Activated CD4-positive, alpha-beta memory T cell treated with anti-CD3 and anti-CD28 coated beads, Interleukin-2, amount 10 ng/mL, durations not matched to agents 7 days and 5 days (primary cell): ENCODE measurements at regions not wholly inside any gene's neighbourhood (a gene's known extent, or its start where the extent isn't known, plus 50 kb on each side); places are given as distances from the start of the nearest gene placed in this dataset.
"Not testable (repeated sequence)": the region's sequence is repeated elsewhere in the genome, so short reads cannot be mapped to it uniquely, and the experiment has no call there.

Experiments
- CTCF ChIA-PET: fragments of 350-600 bp; sonication (Branson Sonifier 250); formaldehyde crosslinking; loops from one replicate; lab custom pipeline; 2021; ENCODE audit warnings: antibody characterized with exemption, inconsistent platforms; lab: Charles Lee
- POLR2A ChIA-PET: fragments of 350-600 bp; sonication (Branson Sonifier 250); formaldehyde crosslinking; loops from one replicate; lab custom pipeline; 2021; ENCODE audit warnings: antibody characterized with exemption; lab: Charles Lee
- DNase-seq: peaks from one replicate; pipeline ENCODE4 v3.0.0-alpha.2; 2020
- H3K27ac Mint-ChIP-seq: one replicate; pipeline ENCODE4 v1.8.0; 2021; ENCODE audit warnings: mild to moderate bottlenecking, mixed read lengths
- H3K27me3 Mint-ChIP-seq: one replicate; pipeline ENCODE4 v1.8.0; 2021; ENCODE audit warnings: mixed read lengths
- H3K36me3 Mint-ChIP-seq: one replicate; pipeline ENCODE4 v1.8.0; 2021; ENCODE audit warnings: low read depth, mixed read lengths
- H3K4me1 Mint-ChIP-seq: one replicate; pipeline ENCODE4 v1.8.0; 2021; ENCODE audit warnings: mixed read lengths
- H3K4me3 Mint-ChIP-seq: one replicate; pipeline ENCODE4 v1.8.0; 2021; ENCODE audit warnings: mild to moderate bottlenecking, mixed read lengths
- H3K9me3 Mint-ChIP-seq: one replicate; pipeline ENCODE4 v1.8.0; 2021; ENCODE audit warnings: mixed read lengths

- Mint-ChIP-seq H3K4me1 (no peaks in the 10 kb centered on the region), H3K4me3 (no peak overlapping the region), H3K27me3 (no peaks in the 10 kb centered on the region), H3K9me3 (no peaks in the 10 kb centered on the region), H3K36me3 (no peaks in the 10 kb centered on the region), H3K27ac (no peak overlapping the region)
- ChIA-PET POLR2A (no interaction called here), CTCF (no interaction called here)
- no peak for DNase-seq
Observed at GRCh38 chr2:163121483-163121882, 282.9 kb upstream of the KCNH7 start.

- ChIA-PET CTCF (no interaction called here), POLR2A (no interaction called here)
- no peaks in the 10 kb centered on the region for H3K4me1 Mint-ChIP-seq
- no peaks in the 10 kb centered on the region for H3K36me3 Mint-ChIP-seq
- H3K27me3 Mint-ChIP-seq, result no peaks in the 10 kb centered on the region
- H3K4me3 Mint-ChIP-seq, result no peak overlapping the region
- H3K9me3 Mint-ChIP-seq, result no peaks in the 10 kb centered on the region
- DNase-seq, result no peak
- H3K27ac Mint-ChIP-seq, result no peak overlapping the region
Observed at GRCh38 chr2:163119966-163120365, 281.4 kb upstream of the KCNH7 start.

GRCh38 chr2:163086940-163087339 is 248.4 kb upstream of the KCNH7 start:
- Mint-ChIP-seq H3K27me3 (no peaks in the 10 kb centered on the region), H3K27ac (no peak overlapping the region), H3K9me3 (peaks cover 8% of the 10 kb centered on the region), H3K4me1 (no peaks in the 10 kb centered on the region), H3K4me3 (no peak overlapping the region), H3K36me3 (no peaks in the 10 kb centered on the region)
- ChIA-PET CTCF (no interaction called here), POLR2A (no interaction called here)
- DNase-seq, result no peak

- H3K27ac Mint-ChIP-seq, H3K27me3 Mint-ChIP-seq, DNase-seq, H3K9me3 Mint-ChIP-seq, POLR2A ChIA-PET, CTCF ChIA-PET, H3K4me3 Mint-ChIP-seq, H3K4me1 Mint-ChIP-seq, H3K36me3 Mint-ChIP-seq: not testable (repeated sequence)
Observed at GRCh38 chr2:163085366-163086024, 246.9 kb upstream of the KCNH7 start.

- H3K36me3 Mint-ChIP-seq, result no peaks in the 10 kb centered on the region
- no peaks in the 10 kb centered on the region for H3K27me3 Mint-ChIP-seq
- DNase-seq, result no peak
- H3K4me1 Mint-ChIP-seq, result no peaks in the 10 kb centered on the region
- no peak overlapping the region for H3K4me3 Mint-ChIP-seq
- ChIA-PET CTCF (no interaction called here), POLR2A (no interaction called here)
- no peak overlapping the region for H3K27ac Mint-ChIP-seq
- H3K9me3 Mint-ChIP-seq, result peaks cover 12% of the 10 kb centered on the region
Observed at GRCh38 chr2:163081754-163082153, 243.2 kb upstream of the KCNH7 start.

GRCh38 chr2:163077241-163077640 is 238.7 kb upstream of the KCNH7 start:
- no peaks in the 10 kb centered on the region for H3K4me1 Mint-ChIP-seq
- H3K36me3 Mint-ChIP-seq, result no peaks in the 10 kb centered on the region
- ChIA-PET CTCF (no interaction called here), POLR2A (no interaction called here)
- H3K9me3 Mint-ChIP-seq, result peaks cover 11% of the 10 kb centered on the region
- no peaks in the 10 kb centered on the region for H3K27me3 Mint-ChIP-seq
- H3K27ac Mint-ChIP-seq, result no peak overlapping the region
- no peak for DNase-seq
- no peak overlapping the region for H3K4me3 Mint-ChIP-seq

- Mint-ChIP-seq H3K4me3 (no peak overlapping the region), H3K9me3 (no peaks in the 10 kb centered on the region), H3K27me3 (no peaks in the 10 kb centered on the region), H3K4me1 (no peaks in the 10 kb centered on the region), H3K27ac (no peak overlapping the region), H3K36me3 (no peaks in the 10 kb centered on the region)
- ChIA-PET CTCF (no interaction called here), POLR2A (no interaction called here)
- no peak for DNase-seq
Observed at GRCh38 chr2:163066085-163066484, 227.5 kb upstream of the KCNH7 start.

GRCh38 chr2:163062524-163062923 is 224.0 kb upstream of the KCNH7 start:
- Mint-ChIP-seq H3K27me3 (no peaks in the 10 kb centered on the region), H3K4me1 (no peaks in the 10 kb centered on the region), H3K9me3 (no peaks in the 10 kb centered on the region), H3K27ac (no peak overlapping the region), H3K36me3 (no peaks in the 10 kb centered on the region), H3K4me3 (no peak overlapping the region)
- POLR2A ChIA-PET, result no interaction called here
- no peak for DNase-seq
- CTCF ChIA-PET, result no interaction called here

GRCh38 chr2:163046615-163047014 is 208.0 kb upstream of the KCNH7 start:
- ChIA-PET CTCF (no interaction called here), POLR2A (no interaction called here)
- H3K36me3 Mint-ChIP-seq, result no peaks in the 10 kb centered on the region
- H3K4me3 Mint-ChIP-seq, result no peak overlapping the region
- H3K27ac Mint-ChIP-seq, result no peak overlapping the region
- H3K9me3 Mint-ChIP-seq, result no peaks in the 10 kb centered on the region
- no peak for DNase-seq
- no peaks in the 10 kb centered on the region for H3K4me1 Mint-ChIP-seq
- H3K27me3 Mint-ChIP-seq, result no peaks in the 10 kb centered on the region

GRCh38 chr2:163045830-163046229 is 207.3 kb upstream of the KCNH7 start:
- no peaks in the 10 kb centered on the region for H3K27me3 Mint-ChIP-seq
- no peaks in the 10 kb centered on the region for H3K9me3 Mint-ChIP-seq
- CTCF ChIA-PET, result no interaction called here
- no peak for DNase-seq
- H3K27ac Mint-ChIP-seq, result no peak overlapping the region
- H3K4me1 Mint-ChIP-seq, result no peaks in the 10 kb centered on the region
- POLR2A ChIA-PET, result no interaction called here
- H3K36me3 Mint-ChIP-seq, result no peaks in the 10 kb centered on the region
- H3K4me3 Mint-ChIP-seq, result no peak overlapping the region

- H3K27me3 Mint-ChIP-seq, result no peaks in the 10 kb centered on the region
- H3K4me1 Mint-ChIP-seq, result no peaks in the 10 kb centered on the region
- H3K36me3 Mint-ChIP-seq, result no peaks in the 10 kb centered on the region
- DNase-seq, result no peak
- H3K4me3 Mint-ChIP-seq, result no peak overlapping the region
- ChIA-PET CTCF (no interaction called here), POLR2A (no interaction called here)
- no peaks in the 10 kb centered on the region for H3K9me3 Mint-ChIP-seq
- no peak overlapping the region for H3K27ac Mint-ChIP-seq
Observed at GRCh38 chr2:163044114-163044513, 205.5 kb upstream of the KCNH7 start.

GRCh38 chr2:163043201-163043600 is 204.6 kb upstream of the KCNH7 start:
- no peak for DNase-seq
- ChIA-PET CTCF (no interaction called here), POLR2A (no interaction called here)
- no peak overlapping the region for H3K27ac Mint-ChIP-seq
- H3K36me3 Mint-ChIP-seq, result no peaks in the 10 kb centered on the region
- H3K4me1 Mint-ChIP-seq, result no peaks in the 10 kb centered on the region
- no peaks in the 10 kb centered on the region for H3K9me3 Mint-ChIP-seq
- H3K4me3 Mint-ChIP-seq, result no peak overlapping the region
- no peaks in the 10 kb centered on the region for H3K27me3 Mint-ChIP-seq

GRCh38 chr2:163039266-163039665 is 200.7 kb upstream of the KCNH7 start:
- Mint-ChIP-seq H3K4me1 (no peaks in the 10 kb centered on the region), H3K27me3 (no peaks in the 10 kb centered on the region), H3K9me3 (no peaks in the 10 kb centered on the region), H3K27ac (no peak overlapping the region), H3K36me3 (no peaks in the 10 kb centered on the region), H3K4me3 (no peak overlapping the region)
- DNase-seq, result no peak
- POLR2A ChIA-PET, result interaction anchor here (0.6 kb wide), 1 partner anchor 802 kb away, joined by 3 read pairs; no protein-coding TSS in a partner anchor
- CTCF ChIA-PET, result no interaction called here

GRCh38 chr2:163028807-163029206 is 190.2 kb upstream of the KCNH7 start:
- CTCF ChIA-PET, result no interaction called here
- H3K9me3 Mint-ChIP-seq, result peaks cover 5% of the 10 kb centered on the region
- no peak for DNase-seq
- H3K4me1 Mint-ChIP-seq, result no peaks in the 10 kb centered on the region
- POLR2A ChIA-PET, result no interaction called here
- H3K27ac Mint-ChIP-seq, result no peak overlapping the region
- no peaks in the 10 kb centered on the region for H3K36me3 Mint-ChIP-seq
- no peaks in the 10 kb centered on the region for H3K27me3 Mint-ChIP-seq
- no peak overlapping the region for H3K4me3 Mint-ChIP-seq
